ENCODE measurements at regions not wholly inside any gene's neighbourhood (a gene's known extent, or its start where the extent isn't known, plus 50 kb on each side); places are given as distances from the start of the nearest gene placed in this dataset.
"Not testable (repeated sequence)": the region's sequence is repeated elsewhere in the genome, so short reads cannot be mapped to it uniquely, and the experiment has no call there.

DNA sequence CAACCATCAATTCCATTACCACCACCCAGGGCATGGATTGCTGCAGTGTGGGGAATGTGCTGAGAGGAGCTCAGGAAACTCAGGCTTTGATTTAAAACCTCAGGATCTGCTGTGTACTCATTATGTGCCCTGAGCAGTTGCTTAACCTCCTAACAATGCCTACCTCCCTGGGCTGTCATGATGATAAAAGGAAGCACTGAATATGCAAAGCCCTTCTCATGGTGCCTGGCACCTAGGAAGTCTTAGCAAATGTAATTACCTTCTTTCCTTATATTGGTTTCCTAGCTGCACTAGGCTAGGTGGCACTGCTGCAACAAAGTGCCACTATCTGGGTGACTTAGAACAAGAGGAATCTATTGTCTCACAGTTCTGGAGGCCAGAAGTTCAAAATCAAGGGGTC is 62.2 kb downstream of the KCTD12 start:
- no peak overlapping the region for H3K27ac ChIP-seq
- H3K27me3 ChIP-seq (replicated peaks; ENCODE audit: insufficient read depth) = no peaks in the 10 kb centered on the region
- TF ChIP-seq EZH2phosphoT487 (IDR thresholded peaks at IDR 0.05; ENCODE audit: insufficient read depth, low read depth) (no peak), EZH2 (IDR thresholded peaks at IDR 0.05; ENCODE audit: insufficient read depth, poor library complexity, severe bottlenecking) (no peak)
- in situ Hi-C loops (cut with MboI) = no loop called here
- no peaks in the 10 kb centered on the region for H4K20me1 ChIP-seq (ENCODE audit: insufficient read depth)
- no peaks in the 10 kb centered on the region for H3K9me2 ChIP-seq (ENCODE audit: insufficient read depth)
- no peak overlapping the region; the same call in 1 of the 2 replicates for H2AFZ ChIP-seq
- no peaks in the 10 kb centered on the region for H3K36me3 ChIP-seq (ENCODE audit: low read depth)
- no peak overlapping the region for H3K9ac ChIP-seq
- H3K4me1 ChIP-seq (ENCODE audit: insufficient read depth) = peaks cover 6% of the 10 kb centered on the region; the same call in 1 of the 2 replicates
- DNase-seq = no peak
- H3K4me3 ChIP-seq = no peak overlapping the region
- H3K79me2 ChIP-seq (ENCODE audit: insufficient read depth) = no peaks in the 10 kb centered on the region
- H3K9me3 ChIP-seq (ENCODE audit: low read depth) = no peaks in the 10 kb centered on the region
- no peak overlapping the region for H3K4me2 ChIP-seq (ENCODE audit: unreplicated experiment)
- H3F3A ChIP-seq (ENCODE audit: insufficient read depth) = no peaks in the 10 kb centered on the region

GRCh38 chr13:76822698-76823267 is 63.4 kb downstream of the KCTD12 start:
- Histone ChIP-seq H3K9me3 (ENCODE audit: low read depth) (no peaks in the 10 kb centered on the region), H3K27ac (no peak overlapping the region), H3F3A (ENCODE audit: insufficient read depth) (no peaks in the 10 kb centered on the region), H4K20me1 (ENCODE audit: insufficient read depth) (no peaks in the 10 kb centered on the region), H3K4me3 (no peak overlapping the region), H3K4me2 (ENCODE audit: unreplicated experiment) (no peak overlapping the region), H3K9me2 (ENCODE audit: insufficient read depth) (no peaks in the 10 kb centered on the region), H3K36me3 (ENCODE audit: low read depth) (no peaks in the 10 kb centered on the region), H2AFZ (no peak overlapping the region), H3K9ac (no peak overlapping the region), H3K27me3 (replicated peaks; ENCODE audit: insufficient read depth) (no peaks in the 10 kb centered on the region), H3K79me2 (ENCODE audit: insufficient read depth) (no peaks in the 10 kb centered on the region), H3K4me1 (ENCODE audit: insufficient read depth) (no peaks in the 10 kb centered on the region)
- 36 to 42% methylated on average over 2 of the region's 2 CpGs for WGBS, 2 experiments (ENCODE audit: low coverage in 1 of 2, low lambda C conversion rate in 2 of 2, missing lambda C conversion rate in 2 of 2)
- no peak for TF ChIP-seq EZH2 (IDR thresholded peaks at IDR 0.05; ENCODE audit: insufficient read depth, poor library complexity, severe bottlenecking)
- no peak for TF ChIP-seq EZH2phosphoT487 (IDR thresholded peaks at IDR 0.05; ENCODE audit: insufficient read depth, low read depth)
- peak; percentile 74 for DNase-seq
- in situ Hi-C loops (cut with MboI) = no loop called here

- H3K4me2 ChIP-seq (ENCODE audit: unreplicated experiment); H4K20me1 ChIP-seq (ENCODE audit: insufficient read depth); in situ Hi-C loops (cut with MboI); H3K9ac ChIP-seq; H3F3A ChIP-seq (ENCODE audit: insufficient read depth); H3K9me3 ChIP-seq (ENCODE audit: low read depth); H3K79me2 ChIP-seq (ENCODE audit: insufficient read depth); H3K4me3 ChIP-seq; H3K9me2 ChIP-seq (ENCODE audit: insufficient read depth); H3K27ac ChIP-seq; H3K36me3 ChIP-seq (ENCODE audit: low read depth); DNase-seq; H3K4me1 ChIP-seq (ENCODE audit: insufficient read depth); H3K27me3 ChIP-seq (replicated peaks; ENCODE audit: insufficient read depth): not testable (repeated sequence)
- WGBS, 2 experiments (ENCODE audit: low coverage in 1 of 2, low lambda C conversion rate in 2 of 2, missing lambda C conversion rate in 2 of 2) = 0 to 7% methylated on average over 1 of the region's 1 CpG
- 0 out of 2 replicates have a peak overlapping the region, but pooled peaks have one; percentile 29 for H2AFZ ChIP-seq
Observed at GRCh38 chr13:76821222-76821621, 65.0 kb downstream of the KCTD12 start.

DNA sequence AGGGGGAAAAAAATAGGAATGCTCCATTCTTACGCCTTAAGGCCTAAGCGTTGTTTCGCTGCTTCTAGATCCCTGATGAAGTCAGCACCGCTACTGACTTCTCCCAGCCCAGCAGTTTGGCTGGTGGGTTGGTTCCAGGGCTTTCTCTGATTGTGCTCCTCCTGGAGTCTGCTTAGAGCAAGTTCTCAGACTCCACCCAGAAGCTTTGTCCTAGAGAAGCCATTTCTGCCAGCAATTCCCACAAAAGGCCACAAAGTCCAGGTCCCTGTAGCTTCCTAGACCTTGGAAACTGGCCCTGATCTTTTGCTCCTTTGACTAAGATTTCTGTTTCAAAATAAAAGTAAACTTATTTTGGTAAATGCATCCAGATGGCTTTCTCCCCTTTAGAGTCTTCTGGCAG is 65.4 kb downstream of the KCTD12 start:
- no peak overlapping the region for H3K4me2 ChIP-seq (ENCODE audit: unreplicated experiment)
- no peak overlapping the region for H3K27ac ChIP-seq
- no peaks in the 10 kb centered on the region; the same call in 1 of the 2 replicates for H3K27me3 ChIP-seq (replicated peaks; ENCODE audit: insufficient read depth)
- no peaks in the 10 kb centered on the region for H3F3A ChIP-seq (ENCODE audit: insufficient read depth)
- H3K9ac ChIP-seq = no peak overlapping the region
- in situ Hi-C loops (cut with MboI) = no loop called here
- 0 out of 2 replicates have a peak overlapping the region, but pooled peaks have one; percentile 29 for H2AFZ ChIP-seq
- H3K79me2 ChIP-seq (ENCODE audit: insufficient read depth) = no peaks in the 10 kb centered on the region
- H4K20me1 ChIP-seq (ENCODE audit: insufficient read depth) = no peaks in the 10 kb centered on the region
- DNase-seq = peak; percentile 78
- no peaks in the 10 kb centered on the region for H3K9me3 ChIP-seq (ENCODE audit: low read depth)
- no peaks in the 10 kb centered on the region for H3K36me3 ChIP-seq (ENCODE audit: low read depth)
- TF ChIP-seq EZH2 (IDR thresholded peaks at IDR 0.05; ENCODE audit: insufficient read depth, poor library complexity, severe bottlenecking) (no peak), EZH2phosphoT487 (IDR thresholded peaks at IDR 0.05; ENCODE audit: insufficient read depth, low read depth) (no peak)
- H3K4me1 ChIP-seq (ENCODE audit: insufficient read depth) = no peaks in the 10 kb centered on the region
- 40 to 46% methylated on average over 4 of the region's 4 CpGs for WGBS, 2 experiments (ENCODE audit: low coverage in 1 of 2, low lambda C conversion rate in 2 of 2, missing lambda C conversion rate in 2 of 2)
- no peaks in the 10 kb centered on the region for H3K9me2 ChIP-seq (ENCODE audit: insufficient read depth)
- no peak overlapping the region for H3K4me3 ChIP-seq

GRCh38 chr13:76816394-76816793 is 69.8 kb downstream of the KCTD12 start:
- peaks cover 6% of the 10 kb centered on the region; the same call in 1 of the 2 replicates for H3F3A ChIP-seq (ENCODE audit: insufficient read depth)
- no peaks in the 10 kb centered on the region for H3K9me2 ChIP-seq (ENCODE audit: insufficient read depth)
- no peak overlapping the region for H3K27ac ChIP-seq
- no peaks in the 10 kb centered on the region for H3K36me3 ChIP-seq (ENCODE audit: low read depth)
- no peak overlapping the region for H3K9ac ChIP-seq
- in situ Hi-C loops (cut with MboI) = no loop called here
- H3K4me3 ChIP-seq = no peak overlapping the region
- no peaks in the 10 kb centered on the region for H3K9me3 ChIP-seq (ENCODE audit: low read depth)
- 86 to 94% methylated on average over 5 of the region's 5 CpGs for WGBS, 2 experiments (ENCODE audit: low coverage in 1 of 2, low lambda C conversion rate in 2 of 2, missing lambda C conversion rate in 2 of 2)
- no peaks in the 10 kb centered on the region for H4K20me1 ChIP-seq (ENCODE audit: insufficient read depth)
- H3K79me2 ChIP-seq (ENCODE audit: insufficient read depth) = no peaks in the 10 kb centered on the region
- H2AFZ ChIP-seq = no peak overlapping the region
- TF ChIP-seq EZH2phosphoT487 (IDR thresholded peaks at IDR 0.05; ENCODE audit: insufficient read depth, low read depth) (no peak), EZH2 (IDR thresholded peaks at IDR 0.05; ENCODE audit: insufficient read depth, poor library complexity, severe bottlenecking) (no peak)
- H3K4me2 ChIP-seq (ENCODE audit: unreplicated experiment) = no peak overlapping the region
- H3K4me1 ChIP-seq (ENCODE audit: insufficient read depth) = peaks cover 11% of the 10 kb centered on the region; the same call in 1 of the 2 replicates
- H3K27me3 ChIP-seq (replicated peaks; ENCODE audit: insufficient read depth) = no peaks in the 10 kb centered on the region; the same call in 1 of the 2 replicates
- DNase-seq = no peak
